ENCODE measurements at regions not wholly inside any gene's neighbourhood (a gene's known extent, or its start where the extent isn't known, plus 50 kb on each side); places are given as distances from the start of the nearest gene placed in this dataset.

GRCh38 chr1:113233441-113233840 is 156.9 kb upstream of the MAGI3 start:
- no peak for TF ChIP-seq CTCF (conservative IDR thresholded peaks at IDR 0.05; ENCODE audit: low read depth, low read length)
- TF ChIP-seq EZH2 (IDR thresholded peaks at IDR 0.05; ENCODE audit: borderline replicate concordance, low read depth, low read length, poor library complexity, severe bottlenecking), result no peak
